ENCODE measurements at regions not wholly inside any gene's neighbourhood (a gene's known extent, or its start where the extent isn't known, plus 50 kb on each side); places are given as distances from the start of the nearest gene placed in this dataset.

DNA sequence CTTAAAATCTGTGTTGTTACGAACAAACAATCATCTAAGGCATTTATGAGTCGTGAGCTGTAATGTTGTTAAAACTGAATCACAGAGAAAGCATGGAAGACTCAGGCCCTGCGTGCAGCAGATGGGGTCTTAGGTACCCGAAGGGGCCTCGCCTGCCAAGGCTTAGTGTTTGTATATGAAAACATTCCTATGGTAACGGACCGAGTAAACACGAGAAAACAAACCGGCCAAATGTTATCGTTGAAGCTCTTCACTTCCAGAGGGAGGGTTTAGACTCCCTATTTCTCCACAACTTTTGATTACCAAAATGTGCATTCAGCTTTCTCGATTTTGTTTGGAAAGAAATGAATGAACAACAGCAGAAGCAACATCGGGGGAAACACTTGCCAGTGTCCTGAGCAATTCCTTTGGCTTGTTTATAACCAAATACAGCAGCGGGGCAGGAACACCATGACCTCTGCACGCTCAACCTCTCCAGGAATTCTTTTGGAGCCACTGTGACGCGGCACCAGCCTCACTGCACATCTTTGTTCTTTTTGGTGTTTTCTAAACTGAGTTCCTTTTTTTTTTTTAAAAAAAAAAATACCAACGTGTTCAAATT lies 121.6 kb upstream of the KLF6 start:
- Mint-ChIP-seq H3K27ac (no peak overlapping the region), H3K27me3 (ENCODE audit: low read depth) (no peaks in the 10 kb centered on the region), H3K36me3 (no peaks in the 10 kb centered on the region), H3K4me3 (no peak overlapping the region), H3K9me3 (0 out of 2 replicates have a peak, but pooled peaks cover 3% of the 10 kb centered on the region), H3K4me1 (peaks cover 5% of the 10 kb centered on the region)
- ChIA-PET POLR2A (interaction anchor here (0.7 kb wide), 1 partner anchor 121 kb away, joined by 3 read pairs; the partner anchor contains the start of gene KLF6), CTCF (no interaction called here)
- ATAC-seq: peak; percentile 30; the same call in 1 of the 2 replicates
- TF ChIP-seq NFATC4 (CRISPR knock-in tag; IDR thresholded peaks at IDR 0.05): no peak
- no peak for TF ChIP-seq FOXK1 (CRISPR knock-in tag; IDR thresholded peaks at IDR 0.05)
- TF ChIP-seq GABPB1 (CRISPR knock-in tag; IDR thresholded peaks at IDR 0.05): no peak
- TF ChIP-seq CREB1 (CRISPR knock-in tag; IDR thresholded peaks at IDR 0.05): no peak
- no peak for TF ChIP-seq SMAD4 (CRISPR knock-in tag; IDR thresholded peaks at IDR 0.05)
- TF ChIP-seq, protein P1, sequence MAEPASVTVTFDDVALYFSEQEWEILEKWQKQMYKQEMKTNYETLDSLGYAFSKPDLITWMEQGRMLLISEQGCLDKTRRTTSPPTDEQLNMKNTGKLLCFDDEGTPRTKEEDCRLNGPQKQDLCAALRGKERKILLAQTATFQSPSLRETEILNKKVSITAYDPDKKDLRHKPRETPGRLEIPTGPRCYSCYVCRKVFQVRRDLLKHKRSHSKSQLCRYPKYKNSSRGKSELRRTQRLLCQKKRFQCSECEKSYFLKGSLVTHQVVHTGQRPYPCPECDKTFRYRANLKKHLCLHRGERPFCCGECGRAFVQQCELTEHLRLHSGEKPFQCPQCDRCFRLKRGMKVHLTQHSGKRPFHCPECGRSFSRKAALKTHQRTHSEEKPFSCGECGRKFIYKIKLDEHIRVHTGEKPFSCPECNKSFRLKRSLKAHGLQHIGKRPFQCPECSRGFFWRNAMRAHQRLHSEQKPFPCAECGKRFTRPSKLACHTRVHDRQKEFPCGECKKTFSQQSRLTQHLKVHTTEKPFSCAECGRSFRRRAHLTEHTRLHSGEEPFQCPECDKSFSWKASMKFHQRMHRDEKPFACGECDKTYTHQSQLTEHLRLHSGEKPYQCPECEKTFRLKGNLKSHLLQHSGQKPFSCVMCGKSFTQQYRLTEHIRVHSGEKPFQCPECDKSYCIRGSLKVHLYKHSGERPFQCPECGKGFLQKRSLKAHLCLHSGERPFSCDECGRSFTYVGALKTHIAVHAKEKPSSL (CRISPR knock-in tag; conservative IDR thresholded peaks at IDR 0.05): no peak
- TF ChIP-seq ZNF396 (CRISPR knock-in tag; IDR thresholded peaks at IDR 0.05; ENCODE audit: borderline replicate concordance): no peak
- no peak for TF ChIP-seq CTCF (IDR thresholded peaks at IDR 0.05)
- no peak for TF ChIP-seq NFE2L1 (CRISPR knock-in tag; IDR thresholded peaks at IDR 0.05)
- no peak for TF ChIP-seq JUN (CRISPR knock-in tag; IDR thresholded peaks at IDR 0.05)
- TF ChIP-seq ZNF232 (CRISPR knock-in tag; IDR thresholded peaks at IDR 0.05): no peak
- no peak for TF ChIP-seq HMGXB4 (CRISPR knock-in tag; IDR thresholded peaks at IDR 0.05)
- TF ChIP-seq AR (CRISPR knock-in tag; IDR thresholded peaks at IDR 0.05): no peak
- no peak for TF ChIP-seq RELA (CRISPR knock-in tag; IDR thresholded peaks at IDR 0.05; ENCODE audit: borderline replicate concordance)
- no peak for TF ChIP-seq TEAD1 (CRISPR knock-in tag; IDR thresholded peaks at IDR 0.05)
- no peak for DNase-seq (ENCODE audit: low spot score)

DNA sequence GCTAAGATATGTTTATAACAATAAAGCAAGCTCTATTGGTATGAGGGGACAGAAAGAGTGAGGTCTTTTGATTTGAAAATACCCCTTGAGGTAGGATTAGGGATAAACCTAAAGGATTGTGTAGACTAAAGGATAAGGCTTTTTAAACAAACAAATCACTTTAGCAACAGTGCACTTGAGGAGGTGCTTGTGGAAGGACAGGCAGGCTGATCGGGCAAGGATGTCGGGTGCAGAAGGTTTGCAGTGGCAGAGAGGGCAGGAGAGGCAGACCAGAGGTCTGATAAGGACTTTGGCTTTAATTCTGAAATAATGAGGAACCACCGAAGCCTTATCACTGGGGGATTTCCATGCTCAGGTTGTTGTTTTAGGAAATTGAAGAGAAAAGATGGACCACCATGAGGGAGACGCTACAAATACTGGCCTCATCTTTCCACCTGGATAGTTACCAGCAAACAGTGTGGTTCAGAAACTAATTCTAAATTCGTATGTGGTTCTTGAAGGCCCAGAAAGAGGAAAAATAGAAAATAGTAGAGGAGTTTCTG lies 119.5 kb upstream of the KLF6 start:
- no peak for DNase-seq (ENCODE audit: low spot score)
- ChIA-PET CTCF (no interaction called here), POLR2A (no interaction called here)
- Mint-ChIP-seq H3K4me3 (no peak overlapping the region), H3K4me1 (peaks cover 5% of the 10 kb centered on the region), H3K9me3 (0 out of 2 replicates have a peak, but pooled peaks cover 3% of the 10 kb centered on the region), H3K27me3 (ENCODE audit: low read depth) (no peaks in the 10 kb centered on the region), H3K27ac (no peak overlapping the region), H3K36me3 (no peaks in the 10 kb centered on the region)
- no peak for ATAC-seq
- TF ChIP-seq NFE2L1 (CRISPR knock-in tag; IDR thresholded peaks at IDR 0.05): no peak
- no peak for TF ChIP-seq ZNF232 (CRISPR knock-in tag; IDR thresholded peaks at IDR 0.05)
- no peak for TF ChIP-seq ZBTB21 (CRISPR knock-in tag; IDR thresholded peaks at IDR 0.05; ENCODE audit: borderline replicate concordance)
- TF ChIP-seq TEAD1 (CRISPR knock-in tag; IDR thresholded peaks at IDR 0.05): no peak
